GM12875 (cell line): ENCODE measurements at regions not wholly inside any gene's neighbourhood (a gene's known extent, or its start where the extent isn't known, plus 50 kb on each side); places are given as distances from the start of the nearest gene placed in this dataset.
"Not testable (repeated sequence)": the region's sequence is repeated elsewhere in the genome, so short reads cannot be mapped to it uniquely, and the experiment has no call there.

ENCODE experiments used
- H3K4me3 ChIP-seq: one replicate; pipeline ENCODE4 v1.5.1; 2011; ENCODE audit warnings: low read depth, low read length, control low read depth
- CTCF ChIP-seq: IDR thresholded peaks from 2 replicates; pipeline ENCODE4 v1.5.1; 2011; ENCODE audit warnings: low read depth, mild to moderate bottlenecking, control low read depth, inconsistent platforms, low read length, moderate library complexity, borderline replicate concordance; ENCODE audit not compliant: insufficient read depth

GRCh38 chr19:28999724-29000433, 213.1 kb downstream of the UQCRFS1 start:
- no peak overlapping the region for H3K4me3 ChIP-seq
- no peak for TF ChIP-seq CTCF

- TF ChIP-seq CTCF: no peak
- H3K4me3 ChIP-seq: no peak overlapping the region
These were observed 214.0 kb downstream of the UQCRFS1 start for GRCh38 chr19:28998974-28999373.

- H3K4me3 ChIP-seq: not testable (repeated sequence)
These were observed 215.1 kb downstream of the UQCRFS1 start for GRCh38 chr19:28997866-28998265.

- no peak for TF ChIP-seq CTCF
- H3K4me3 ChIP-seq: no peak overlapping the region
These were observed 222.4 kb downstream of the UQCRFS1 start for GRCh38 chr19:28990522-28990921.

- H3K4me3 ChIP-seq: no peak overlapping the region
- TF ChIP-seq CTCF: no peak
These were observed 223.2 kb downstream of the UQCRFS1 start for GRCh38 chr19:28989739-28990138.

- no peak for TF ChIP-seq CTCF
- no peak overlapping the region for H3K4me3 ChIP-seq
These were observed 224.9 kb downstream of the UQCRFS1 start for GRCh38 chr19:28988066-28988465.

- no peak overlapping the region for H3K4me3 ChIP-seq
- no peak for TF ChIP-seq CTCF
These were observed 225.8 kb downstream of the UQCRFS1 start for GRCh38 chr19:28987177-28987576.
